OCI-LY7 (cell line): ENCODE measurements at regions not wholly inside any gene's neighbourhood (a gene's known extent, or its start where the extent isn't known, plus 50 kb on each side); places are given as distances from the start of the nearest gene placed in this dataset.

Source experiments
- BruUV-seq: library from RNA; stranded (reverse); fragments of 400-500 nt; replicated peaks from 2 replicates; lab custom pipeline; 2021; lab: Mats Ljungman, UMichigan
- CTCF ChIA-PET: fragments of 300-600 bp; sonication (Branson Sonifier 250); formaldehyde crosslinking; loops from one replicate; lab custom pipeline; 2022; ENCODE audit warnings: antibody characterized with exemption; ENCODE audit not compliant: unreplicated experiment; lab: Charles Lee
- POLR2A ChIA-PET: fragments of 300-600 bp; sonication (Branson Sonifier 250); formaldehyde crosslinking; loops from one replicate; lab custom pipeline; 2022; ENCODE audit warnings: antibody characterized with exemption; lab: Charles Lee
- DNase-seq: peaks from one replicate; pipeline ENCODE4 v3.0.0-alpha.2; 2015; ENCODE audit warnings: low spot score
- H2AFZ ChIP-seq: fragments of 200-600 bp; sonication (generic), shearing (Covaris generic); 2 replicates; pipeline ENCODE4 v1.6.1; 2014; ENCODE audit warnings: mild to moderate bottlenecking, antibody characterized with exemption, low read length, moderate library complexity
- H3K27ac ChIP-seq: fragments of 200-600 bp; sonication (generic); 2 replicates; pipeline ENCODE4 v1.5.1; 2014; ENCODE audit warnings: mixed run types, low read depth, mild to moderate bottlenecking, moderate library complexity, low read length, inconsistent platforms; ENCODE audit not compliant: poor library complexity, severe bottlenecking
- H3K36me3 ChIP-seq: fragments of 200-600 bp; sonication (generic); 2 replicates; pipeline ENCODE4 v1.6.1; 2014; ENCODE audit warnings: mild to moderate bottlenecking, antibody characterized with exemption, low read length, moderate library complexity, mixed read lengths; ENCODE audit not compliant: insufficient read depth
- H3K4me1 ChIP-seq: fragments of 200-600 bp; sonication (generic); 2 replicates; pipeline ENCODE4 v1.5.1; 2014; ENCODE audit warnings: mild to moderate bottlenecking, low read length; ENCODE audit not compliant: insufficient read depth, poor library complexity, severe bottlenecking
- H3K4me2 ChIP-seq: fragments of 200-600 bp; sonication (generic); 2 replicates; pipeline ENCODE4 v1.6.1; 2014; ENCODE audit warnings: mild to moderate bottlenecking, low read length
- H3K4me3 ChIP-seq: fragments of 200-600 bp; sonication (generic); 2 replicates; pipeline ENCODE4 v1.5.1; 2014; ENCODE audit warnings: mild to moderate bottlenecking, low read depth, low read length; ENCODE audit not compliant: poor library complexity, severe bottlenecking
- H3K79me2 ChIP-seq: fragments of 200-600 bp; sonication (generic); 2 replicates; pipeline ENCODE4 v1.6.1; 2016; ENCODE audit warnings: low read depth, mild to moderate bottlenecking, low read length, moderate library complexity, mixed read lengths; ENCODE audit not compliant: insufficient read depth
- H3K9me2 ChIP-seq: fragments of 200-600 bp; sonication (generic); 2 replicates; pipeline ENCODE4 v1.6.1; 2016; ENCODE audit warnings: mild to moderate bottlenecking, low read length, mixed read lengths; ENCODE audit not compliant: insufficient read depth
- H3K9me3 ChIP-seq: fragments of 200-600 bp; sonication (generic); 2 replicates; pipeline ENCODE4 v1.6.1; 2014; ENCODE audit warnings: mild to moderate bottlenecking, mixed run types, low read length, mixed read lengths
- H4K20me1 ChIP-seq: fragments of 200-600 bp; sonication (generic); 2 replicates; pipeline ENCODE4 v1.6.1; 2014; ENCODE audit warnings: mild to moderate bottlenecking, antibody characterized with exemption, low read length, moderate library complexity, mixed read lengths; ENCODE audit not compliant: insufficient read depth
- EZH2phosphoT487 ChIP-seq: fragments of 200-600 bp; sonication (generic); IDR thresholded peaks from 2 replicates; pipeline ENCODE4 v1.6.1; 2018; ENCODE audit warnings: low read depth, borderline replicate concordance, mild to moderate bottlenecking, mixed run types, antibody characterized with exemption, low read length, moderate library complexity, mixed read lengths
- intact Hi-C: fragments of 100-400 bp; cut with micrococcal nuclease; formaldehyde crosslinking; loops from one replicate; pipeline ENCODE4 v1.10.0; 2022; ENCODE audit not compliant: unreplicated experiment
- TF ChIP-seq, protein P1 (sequence below): fragments of 200-600 bp; sonication (generic); conservative IDR thresholded peaks from 2 replicates; pipeline ENCODE4 v1.5.1; 2014; ENCODE audit warnings: mild to moderate bottlenecking, antibody characterized with exemption, low read length, moderate library complexity, mixed read lengths

DNA sequence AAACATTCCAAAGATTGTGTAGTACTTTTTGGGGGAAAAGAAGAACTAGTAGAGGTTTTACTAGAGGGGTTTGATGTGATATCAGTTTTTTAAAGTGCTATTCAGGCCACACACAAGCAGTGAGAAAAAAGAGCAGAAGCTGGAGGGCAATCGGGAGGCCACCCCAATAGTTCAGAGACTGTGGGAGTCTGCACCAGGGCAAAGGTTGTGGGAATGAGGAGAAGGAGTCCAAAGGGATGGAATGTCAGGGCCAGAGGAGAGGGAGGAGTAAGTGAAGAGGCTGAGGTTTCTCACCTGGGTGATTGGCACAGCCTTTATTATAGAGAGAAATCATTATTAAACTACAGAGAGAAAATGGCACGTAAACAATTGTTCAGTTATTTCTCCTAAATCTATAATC lies 134.9 kb upstream of the RAD23B start:
- no peak overlapping the region for H3K4me3 ChIP-seq
- H3K36me3 ChIP-seq = no peaks in the 10 kb centered on the region
- H3K9me2 ChIP-seq = no peaks in the 10 kb centered on the region
- TF ChIP-seq, protein P1, sequence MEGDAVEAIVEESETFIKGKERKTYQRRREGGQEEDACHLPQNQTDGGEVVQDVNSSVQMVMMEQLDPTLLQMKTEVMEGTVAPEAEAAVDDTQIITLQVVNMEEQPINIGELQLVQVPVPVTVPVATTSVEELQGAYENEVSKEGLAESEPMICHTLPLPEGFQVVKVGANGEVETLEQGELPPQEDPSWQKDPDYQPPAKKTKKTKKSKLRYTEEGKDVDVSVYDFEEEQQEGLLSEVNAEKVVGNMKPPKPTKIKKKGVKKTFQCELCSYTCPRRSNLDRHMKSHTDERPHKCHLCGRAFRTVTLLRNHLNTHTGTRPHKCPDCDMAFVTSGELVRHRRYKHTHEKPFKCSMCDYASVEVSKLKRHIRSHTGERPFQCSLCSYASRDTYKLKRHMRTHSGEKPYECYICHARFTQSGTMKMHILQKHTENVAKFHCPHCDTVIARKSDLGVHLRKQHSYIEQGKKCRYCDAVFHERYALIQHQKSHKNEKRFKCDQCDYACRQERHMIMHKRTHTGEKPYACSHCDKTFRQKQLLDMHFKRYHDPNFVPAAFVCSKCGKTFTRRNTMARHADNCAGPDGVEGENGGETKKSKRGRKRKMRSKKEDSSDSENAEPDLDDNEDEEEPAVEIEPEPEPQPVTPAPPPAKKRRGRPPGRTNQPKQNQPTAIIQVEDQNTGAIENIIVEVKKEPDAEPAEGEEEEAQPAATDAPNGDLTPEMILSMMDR = no peak
- no peak for TF ChIP-seq EZH2phosphoT487
- no peaks in the 10 kb centered on the region for H3K4me1 ChIP-seq
- H3K4me2 ChIP-seq = no peak overlapping the region
- H3K27ac ChIP-seq = no peak overlapping the region
- H4K20me1 ChIP-seq = no peaks in the 10 kb centered on the region
- no peak overlapping the region for H2AFZ ChIP-seq
- no peaks in the 10 kb centered on the region for H3K9me3 ChIP-seq
- ChIA-PET POLR2A (interaction anchor here (0.6 kb wide), 1 partner anchor 53 kb away, joined by 4 read pairs; no protein-coding TSS in a partner anchor), CTCF (no interaction called here)
- intact Hi-C loops = loop anchor here (10.0 kb wide), 1 partner anchor 173 kb away; no protein-coding TSS in a partner anchor
- H3K79me2 ChIP-seq = no peaks in the 10 kb centered on the region
- no TSS peak for BruUV-seq
- DNase-seq = no peak

DNA sequence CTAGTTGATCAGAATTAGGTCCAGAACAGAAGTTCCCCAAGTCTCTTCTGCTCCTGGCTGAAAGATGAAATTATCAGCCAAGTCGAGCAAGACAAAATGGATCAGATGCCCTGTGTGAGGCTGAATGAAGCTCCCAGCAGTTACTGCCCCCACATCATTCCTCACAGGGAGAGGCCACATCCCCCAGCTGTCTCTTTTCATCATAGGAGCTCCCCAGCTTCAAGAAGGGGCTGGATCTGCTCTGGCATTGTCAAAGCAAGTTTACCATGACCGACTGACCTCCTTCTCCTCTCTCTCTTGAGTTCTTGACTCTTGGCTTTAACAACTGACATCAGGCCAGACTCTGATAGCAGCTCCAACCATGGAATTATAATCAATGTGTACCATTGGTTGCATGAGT lies 133.3 kb upstream of the RAD23B start:
- Histone ChIP-seq H3K27ac (no peak overlapping the region), H3K9me2 (no peaks in the 10 kb centered on the region), H3K9me3 (no peaks in the 10 kb centered on the region), H3K36me3 (no peaks in the 10 kb centered on the region), H3K79me2 (no peaks in the 10 kb centered on the region), H2AFZ (no peak overlapping the region), H3K4me2 (no peak overlapping the region), H4K20me1 (no peaks in the 10 kb centered on the region), H3K4me3 (no peak overlapping the region), H3K4me1 (no peaks in the 10 kb centered on the region)
- TF ChIP-seq, protein P1 = no peak
- TF ChIP-seq EZH2phosphoT487 = no peak
- no peak for DNase-seq
- intact Hi-C loops = loop anchor here (10.0 kb wide), 1 partner anchor 175 kb away; no protein-coding TSS in a partner anchor
- ChIA-PET CTCF (no interaction called here), POLR2A (interaction anchor here (0.6 kb wide), 1 partner anchor 132 kb away, joined by 3 read pairs; no protein-coding TSS in a partner anchor)
- no TSS peak for BruUV-seq

DNA sequence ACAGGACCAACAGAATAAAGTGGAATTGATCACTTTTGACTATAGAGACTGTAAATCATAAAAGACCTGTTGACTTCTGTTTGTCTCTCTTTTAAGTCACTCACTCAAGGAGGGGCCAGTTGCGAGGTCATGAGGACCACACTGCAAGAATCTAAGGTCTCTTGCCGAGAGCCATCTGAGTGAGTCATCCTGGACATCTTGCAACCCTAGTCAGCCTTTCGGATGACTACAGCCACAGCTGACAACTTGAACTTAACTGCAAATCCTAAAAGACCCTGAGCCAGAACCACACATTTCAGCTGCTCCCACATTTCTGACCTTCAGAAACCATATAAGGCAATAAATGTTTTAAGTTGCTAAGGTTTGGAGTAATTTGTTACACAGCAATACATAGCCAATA lies 129.7 kb upstream of the RAD23B start:
- no peaks in the 10 kb centered on the region for H3K79me2 ChIP-seq
- BruUV-seq = no TSS peak
- ChIA-PET CTCF (no interaction called here), POLR2A (no interaction called here)
- no peaks in the 10 kb centered on the region for H3K4me1 ChIP-seq
- H3K4me2 ChIP-seq = no peak overlapping the region
- intact Hi-C loops = no loop called here
- no peak overlapping the region for H3K4me3 ChIP-seq
- no peak for DNase-seq
- H3K36me3 ChIP-seq = no peaks in the 10 kb centered on the region
- H3K27ac ChIP-seq = no peak overlapping the region
- no peaks in the 10 kb centered on the region for H3K9me3 ChIP-seq
- no peaks in the 10 kb centered on the region for H3K9me2 ChIP-seq
- TF ChIP-seq EZH2phosphoT487 = no peak
- TF ChIP-seq, protein P1 = no peak
- no peaks in the 10 kb centered on the region for H4K20me1 ChIP-seq
- H2AFZ ChIP-seq = no peak overlapping the region
